ENCODE measurements at regions not wholly inside any gene's neighbourhood (a gene's known extent, or its start where the extent isn't known, plus 50 kb on each side); places are given as distances from the start of the nearest gene placed in this dataset.
"Not testable (repeated sequence)": the region's sequence is repeated elsewhere in the genome, so short reads cannot be mapped to it uniquely, and the experiment has no call there.

GRCh38 chr1:60503266-60503925, 429.8 kb upstream of the C1orf87 start:
- Histone ChIP-seq H3K4me3 (ENCODE audit: low read depth, low read length) (no peak overlapping the region), H3K27me3 (no peaks in the 10 kb centered on the region), H3K36me3 (no peaks in the 10 kb centered on the region), H3K9me3 (no peaks in the 10 kb centered on the region), H3K4me1 (no peaks in the 10 kb centered on the region)
- DNase-seq: no peak
- TF ChIP-seq CTCF (IDR thresholded peaks at IDR 0.05; ENCODE audit: low read depth, low read length): no peak

- no peak for DNase-seq
- no peaks in the 10 kb centered on the region for H3K9me3 ChIP-seq
- H3K4me3 ChIP-seq (ENCODE audit: low read depth, low read length): no peak overlapping the region
- H3K27me3 ChIP-seq: no peaks in the 10 kb centered on the region
- no peak for TF ChIP-seq CTCF (IDR thresholded peaks at IDR 0.05; ENCODE audit: low read depth, low read length)
- H3K4me1 ChIP-seq: no peaks in the 10 kb centered on the region
- H3K36me3 ChIP-seq: no peaks in the 10 kb centered on the region
Observed at GRCh38 chr1:60502506-60502905, 428.9 kb upstream of the C1orf87 start.

GRCh38 chr1:60489916-60490480, 416.4 kb upstream of the C1orf87 start:
- H3K36me3 ChIP-seq; H3K27me3 ChIP-seq; H3K4me1 ChIP-seq; DNase-seq; H3K4me3 ChIP-seq (ENCODE audit: low read depth, low read length); H3K9me3 ChIP-seq: not testable (repeated sequence)

GRCh38 chr1:60488847-60489246, 415.3 kb upstream of the C1orf87 start:
- Histone ChIP-seq H3K4me1 (no peaks in the 10 kb centered on the region), H3K4me3 (ENCODE audit: low read depth, low read length) (no peak overlapping the region), H3K36me3 (no peaks in the 10 kb centered on the region), H3K9me3 (no peaks in the 10 kb centered on the region), H3K27me3 (no peaks in the 10 kb centered on the region)
- no peak for DNase-seq
- no peak for TF ChIP-seq CTCF (IDR thresholded peaks at IDR 0.05; ENCODE audit: low read depth, low read length)

GRCh38 chr1:60487565-60488345, 414.2 kb upstream of the C1orf87 start:
- Histone ChIP-seq H3K9me3 (no peaks in the 10 kb centered on the region), H3K4me1 (no peaks in the 10 kb centered on the region), H3K36me3 (no peaks in the 10 kb centered on the region), H3K27me3 (no peaks in the 10 kb centered on the region), H3K4me3 (ENCODE audit: low read depth, low read length) (no peak overlapping the region)
- TF ChIP-seq CTCF (IDR thresholded peaks at IDR 0.05; ENCODE audit: low read depth, low read length): no peak
- DNase-seq: no peak

- H3K36me3 ChIP-seq: no peaks in the 10 kb centered on the region
- no peak overlapping the region for H3K4me3 ChIP-seq (ENCODE audit: low read depth, low read length)
- no peak for TF ChIP-seq CTCF (IDR thresholded peaks at IDR 0.05; ENCODE audit: low read depth, low read length)
- DNase-seq: no peak
- H3K9me3 ChIP-seq: no peaks in the 10 kb centered on the region
- H3K4me1 ChIP-seq: no peaks in the 10 kb centered on the region
- no peaks in the 10 kb centered on the region for H3K27me3 ChIP-seq
Observed at GRCh38 chr1:60483509-60483908, 409.9 kb upstream of the C1orf87 start.
